EH (cell line): ENCODE measurements at regions not wholly inside any gene's neighbourhood (a gene's known extent, or its start where the extent isn't known, plus 50 kb on each side); places are given as distances from the start of the nearest gene placed in this dataset.
"Not testable (repeated sequence)": the region's sequence is repeated elsewhere in the genome, so short reads cannot be mapped to it uniquely, and the experiment has no call there.

Experiments
- DNase-seq: peaks from one replicate; pipeline ENCODE4 v3.0.0-alpha.2; 2015; ENCODE audit warnings: low read depth

- no peak for DNase-seq
Observed at GRCh38 chr16:63806794-63807506, 1314.9 kb downstream of the CDH11 start.

- DNase-seq = no peak
Observed at GRCh38 chr16:63804126-63804525, 1317.7 kb downstream of the CDH11 start.

- no peak for DNase-seq
Observed at GRCh38 chr16:63789603-63790002, 1332.3 kb downstream of the CDH11 start.

DNA sequence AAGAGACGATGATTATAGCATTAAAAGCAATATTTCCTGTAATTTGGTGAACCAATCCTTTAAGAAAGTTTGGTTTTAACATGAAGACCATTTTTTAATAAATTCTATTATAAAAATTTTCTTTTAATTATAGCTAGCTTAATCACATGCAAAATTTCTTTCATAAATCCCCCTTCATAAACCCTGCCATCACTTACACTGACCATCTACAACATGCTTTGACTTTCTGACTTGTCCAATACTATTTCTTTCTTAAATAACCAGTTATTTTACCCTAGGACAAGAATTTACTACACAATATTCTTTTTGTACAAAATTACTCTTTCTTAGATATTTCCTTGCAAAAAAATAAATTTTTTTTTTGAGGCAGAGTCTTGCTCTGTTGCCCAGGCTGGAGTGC lies 1334.8 kb downstream of the CDH11 start:
- DNase-seq = no peak

GRCh38 chr16:63785170-63785569 lies 1336.7 kb downstream of the CDH11 start:
- no peak for DNase-seq

- no peak for DNase-seq
Observed at GRCh38 chr16:63776437-63776836, 1345.4 kb downstream of the CDH11 start.

DNA sequence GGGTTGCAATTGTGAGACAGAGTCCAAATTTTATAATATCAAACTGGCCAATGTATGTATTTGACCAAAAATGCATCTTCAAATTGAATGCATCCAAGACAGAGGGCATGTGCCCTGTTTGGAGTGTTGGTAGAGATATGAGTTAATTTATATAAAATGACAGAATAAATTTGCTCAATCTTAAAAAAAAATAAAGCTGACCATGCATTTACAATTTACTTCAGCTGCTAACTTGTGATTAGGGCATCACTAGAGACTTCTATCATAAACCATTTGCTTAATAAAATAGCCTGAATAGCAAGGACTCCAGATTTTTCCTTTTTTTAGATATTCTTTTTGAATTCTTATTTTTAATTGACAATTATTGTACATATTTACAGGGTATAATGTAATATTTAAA lies 1345.8 kb downstream of the CDH11 start:
- DNase-seq = no peak

DNA sequence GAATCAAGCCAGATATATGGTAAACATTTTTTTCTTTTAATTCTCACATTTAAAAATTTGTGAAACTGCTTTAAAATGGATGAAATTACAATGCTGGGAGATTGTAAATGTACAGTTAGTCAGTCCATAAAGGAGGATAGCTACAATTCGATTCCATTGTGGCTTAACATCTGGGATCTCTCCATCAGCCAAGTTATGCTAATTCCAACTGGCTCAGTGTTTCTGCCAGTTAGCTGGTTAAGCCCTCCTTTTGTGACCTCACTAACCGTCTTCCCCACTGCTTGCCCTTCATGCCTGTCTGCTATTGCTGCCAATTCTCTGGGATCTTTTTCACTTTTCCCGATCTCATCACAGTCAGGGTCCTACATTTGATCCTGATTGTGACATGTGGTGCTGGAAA lies 1347.6 kb downstream of the CDH11 start:
- no peak for DNase-seq

DNA sequence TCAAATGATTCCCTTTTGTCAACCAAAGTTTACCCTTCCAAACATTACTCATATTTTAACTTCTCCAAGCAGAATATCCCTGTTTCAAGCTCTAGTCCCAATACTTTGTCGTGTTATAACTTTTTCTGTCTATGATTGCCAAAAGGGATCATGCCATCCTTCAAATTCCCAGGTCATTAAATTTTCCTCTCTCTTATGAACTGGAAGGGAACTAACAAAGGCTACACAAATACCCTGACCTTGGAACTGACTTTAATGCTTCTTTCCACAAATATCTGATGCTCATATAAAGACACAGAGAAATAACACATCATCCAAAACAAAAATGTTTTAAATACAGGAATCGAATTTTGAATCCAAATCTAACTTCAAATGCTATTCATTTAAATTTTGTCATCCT lies 1352.7 kb downstream of the CDH11 start:
- no peak for DNase-seq

GRCh38 chr16:63760246-63760645 lies 1361.6 kb downstream of the CDH11 start:
- DNase-seq = not testable (repeated sequence)

DNA sequence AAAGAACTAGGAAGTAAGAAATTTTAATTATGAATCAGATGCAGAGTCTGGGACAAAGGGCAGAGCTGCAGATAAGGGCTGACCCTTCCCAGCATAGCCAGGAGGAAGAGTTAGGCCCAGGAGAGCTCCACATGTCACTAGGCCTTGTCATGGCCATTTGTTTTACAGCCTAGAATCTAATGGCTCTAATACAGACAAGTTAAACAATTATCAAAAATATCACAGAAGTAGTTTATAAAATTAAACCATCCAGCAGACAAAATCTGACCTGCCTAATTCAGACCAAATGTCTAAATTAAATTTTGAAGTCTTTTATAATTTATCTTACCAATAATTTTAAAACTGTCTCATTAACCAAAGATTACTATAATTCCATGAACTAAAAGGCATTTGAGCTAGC lies 1369.5 kb downstream of the CDH11 start:
- DNase-seq = no peak

- DNase-seq = no peak
Observed at GRCh38 chr16:63749276-63749675, 1372.6 kb downstream of the CDH11 start.

DNA sequence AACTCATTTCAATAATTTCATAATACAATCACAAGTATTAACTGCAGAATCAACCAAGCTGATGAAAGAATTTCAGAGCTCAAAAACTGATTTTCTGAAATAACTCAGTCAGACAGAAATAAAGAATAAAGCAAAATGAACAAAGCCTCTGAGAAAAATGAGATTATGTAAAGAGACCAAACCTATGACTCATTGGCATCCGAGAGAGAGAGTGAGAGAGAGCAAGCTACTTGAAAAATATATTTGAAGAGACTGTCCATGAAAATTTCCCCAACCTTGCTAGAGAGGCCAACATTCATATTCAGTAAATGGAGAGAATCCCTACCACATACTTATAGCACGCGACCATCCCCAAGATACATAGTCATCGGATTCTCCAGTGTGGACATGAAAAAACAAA lies 1376.4 kb downstream of the CDH11 start:
- DNase-seq = no peak

DNA sequence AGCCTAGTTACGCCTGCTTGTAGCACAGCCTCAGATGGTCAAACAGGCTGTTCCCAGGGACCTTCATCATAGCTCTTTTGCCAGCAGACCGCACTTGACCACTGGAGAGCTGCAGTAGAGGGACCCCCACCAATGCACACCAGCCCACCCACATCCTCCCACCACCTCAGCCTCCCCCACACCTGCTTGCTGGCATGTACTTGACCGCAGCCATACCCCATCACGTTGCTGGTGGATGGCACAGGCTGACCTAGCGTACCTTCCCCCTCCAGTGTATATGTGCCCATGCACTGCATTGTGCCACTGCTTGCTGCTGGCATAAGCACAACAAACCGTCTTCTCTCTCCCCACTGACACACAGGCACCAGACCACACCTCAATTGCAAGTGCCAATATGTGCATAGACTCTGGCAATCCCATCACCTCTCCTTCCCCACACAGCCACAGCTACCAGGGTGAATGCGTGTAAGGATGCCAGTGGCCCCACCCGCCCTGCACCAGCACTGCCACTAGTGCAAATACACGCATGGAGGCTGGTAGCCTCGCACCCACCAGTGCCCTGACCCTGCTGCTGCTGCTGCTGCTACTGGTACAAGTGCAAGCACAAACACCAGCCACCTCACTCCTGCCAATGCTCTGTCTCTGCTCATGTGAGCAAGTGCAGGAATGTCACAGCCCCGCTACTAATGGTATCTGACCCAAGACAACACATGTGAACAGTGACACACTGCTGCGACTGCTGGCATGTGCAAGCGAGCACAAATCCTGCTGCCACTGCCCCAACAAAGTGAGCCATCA lies 1377.6 kb downstream of the CDH11 start:
- no peak for DNase-seq

DNA sequence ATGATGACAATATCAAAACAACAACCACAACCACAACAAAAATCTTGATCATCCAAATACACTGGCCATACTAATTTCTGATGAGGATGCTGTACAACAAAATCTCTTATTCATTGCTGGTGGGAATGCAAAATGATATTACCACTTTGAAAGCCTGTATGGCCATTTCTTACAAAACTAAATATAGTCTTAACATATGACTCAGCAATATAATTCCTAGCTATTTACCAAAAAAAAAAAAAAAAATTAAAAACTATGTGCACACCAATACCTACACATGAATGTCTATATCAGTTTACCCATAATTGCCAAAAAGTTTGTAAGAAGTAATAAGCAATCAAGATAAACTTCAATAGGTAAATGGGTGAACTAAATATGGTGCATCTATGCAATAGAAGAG lies 1379.7 kb downstream of the CDH11 start:
- no peak for DNase-seq

DNA sequence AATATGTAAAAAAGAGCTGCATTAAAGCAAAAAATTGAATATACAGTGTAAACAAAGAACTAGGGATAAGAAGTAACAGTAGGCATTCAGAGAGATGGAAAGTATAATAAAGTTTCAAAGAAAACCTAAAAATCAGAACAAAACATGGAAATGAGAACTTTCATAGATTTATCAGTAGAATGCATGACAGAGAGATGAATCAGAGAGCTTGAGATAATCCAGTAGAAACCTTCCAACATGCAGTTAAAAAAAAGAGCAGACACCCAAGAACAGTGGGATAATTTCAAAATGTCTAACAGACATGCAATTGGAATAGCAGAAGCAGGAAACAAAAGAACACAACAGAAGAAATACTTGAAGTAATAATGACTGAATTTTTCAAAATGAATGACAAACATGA lies 1384.2 kb downstream of the CDH11 start:
- no peak for DNase-seq

- DNase-seq = no peak
Observed at GRCh38 chr16:63735456-63735855, 1386.4 kb downstream of the CDH11 start.

DNA sequence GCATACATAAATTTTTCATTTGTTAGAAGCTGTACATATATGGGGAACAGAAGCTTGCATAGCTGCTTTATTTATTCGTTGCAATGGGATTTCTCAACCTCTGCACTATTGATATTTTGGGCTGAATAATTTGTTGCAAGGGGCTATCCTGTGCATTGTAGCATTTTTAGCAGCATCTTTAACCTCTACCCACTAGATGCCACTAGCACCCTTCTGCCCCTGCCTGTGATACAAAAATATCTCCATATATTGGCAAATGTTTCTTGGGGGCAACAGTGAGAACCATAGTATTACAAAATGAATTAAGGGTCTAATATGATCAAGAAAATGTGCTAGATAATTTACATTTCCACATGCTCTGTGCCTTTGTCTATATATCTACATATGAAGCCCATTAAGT lies 1401.0 kb downstream of the CDH11 start:
- peak; percentile 1 for DNase-seq

DNA sequence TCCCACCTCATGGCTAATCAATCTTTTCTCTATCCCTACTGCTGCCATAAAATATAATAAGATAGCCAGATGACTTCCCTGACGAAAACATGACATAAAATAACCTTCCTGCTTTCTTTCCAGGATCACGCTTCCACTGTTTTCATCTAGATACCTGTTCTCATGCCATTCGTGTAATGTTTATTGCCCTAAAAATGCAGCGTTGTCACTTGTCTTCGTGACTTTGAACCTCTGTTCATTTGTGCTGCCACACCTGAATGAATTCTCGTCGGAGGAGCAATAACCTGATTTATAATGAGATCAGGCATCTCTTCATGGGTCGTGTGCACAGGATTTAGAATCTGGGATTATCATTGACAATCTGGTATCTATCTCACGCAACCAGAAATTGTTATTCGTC lies 1401.9 kb downstream of the CDH11 start:
- DNase-seq = no peak

- DNase-seq = no peak
Observed at GRCh38 chr16:63717806-63718205, 1404.1 kb downstream of the CDH11 start.

DNA sequence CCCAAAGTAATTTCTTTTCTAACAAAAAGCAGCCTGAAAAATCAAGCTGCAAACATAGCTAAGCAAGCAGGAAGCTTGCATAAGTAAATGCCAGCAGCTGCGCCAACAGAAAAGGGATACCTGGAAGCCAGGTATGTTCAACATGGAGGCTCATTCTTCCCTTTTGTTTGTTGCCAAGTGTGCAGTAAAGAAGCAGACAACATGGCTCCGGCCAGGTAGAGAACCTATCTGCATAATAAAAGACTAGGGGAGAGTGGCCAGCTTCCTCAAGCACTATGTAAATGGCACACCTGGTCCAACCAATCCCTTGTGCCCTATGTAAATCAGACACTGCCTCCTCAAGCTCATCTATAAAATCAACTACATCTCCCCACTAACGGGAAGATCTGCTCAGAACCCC lies 1407.0 kb downstream of the CDH11 start:
- DNase-seq = no peak

GRCh38 chr16:63712725-63713124 lies 1409.1 kb downstream of the CDH11 start:
- DNase-seq = no peak

GRCh38 chr16:63703612-63704011 lies 1418.3 kb downstream of the CDH11 start:
- no peak for DNase-seq
